HG03025 (cell line): ENCODE measurements at regions not wholly inside any gene's neighbourhood (a gene's known extent, or its start where the extent isn't known, plus 50 kb on each side); places are given as distances from the start of the nearest gene placed in this dataset.
"Not testable (repeated sequence)": the region's sequence is repeated elsewhere in the genome, so short reads cannot be mapped to it uniquely, and the experiment has no call there.

ENCODE experiments used
- ATAC-seq: cut with Tn5 transposase; IDR thresholded peaks from one replicate; pipeline ENCODE4 v1.9.1; 2021; ENCODE audit warnings: mild to moderate bottlenecking, moderate library complexity; ENCODE audit not compliant: unreplicated experiment, low FRiP score

DNA sequence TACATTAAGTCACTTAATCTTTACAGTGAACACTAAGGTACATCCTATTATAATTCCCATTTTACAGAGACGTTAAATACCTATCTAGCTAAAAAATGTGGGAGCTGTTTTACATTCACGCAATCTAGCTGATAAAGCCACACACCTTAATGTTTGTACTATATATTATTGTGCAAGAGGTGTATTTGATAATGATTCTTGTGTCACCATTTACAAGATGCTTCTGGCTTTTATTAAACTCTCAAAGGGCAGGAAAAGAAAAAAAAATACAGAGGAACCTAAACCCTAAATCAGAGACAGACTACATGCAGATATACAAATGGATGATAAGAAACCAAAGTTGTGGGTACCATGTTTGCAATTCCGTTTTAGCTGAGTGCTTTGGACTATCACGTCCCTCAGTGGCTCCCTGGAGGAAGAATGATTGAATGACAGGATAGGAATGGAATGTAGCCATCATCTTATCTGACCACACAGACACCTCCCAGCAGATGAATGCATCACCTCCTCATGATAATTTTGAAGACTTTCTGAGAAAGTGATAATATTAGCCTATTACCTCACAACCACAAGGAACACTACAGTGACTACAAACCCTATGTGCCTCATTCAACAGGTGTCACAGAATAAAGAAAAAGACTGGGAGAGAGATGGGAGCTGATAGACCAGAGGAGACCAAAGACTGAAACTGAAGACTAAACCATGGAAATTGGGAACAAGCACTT lies 230.5 kb upstream of the SERP2 start:
- ATAC-seq, result no peak

- no peak for ATAC-seq
Observed at GRCh38 chr13:44146138-44146537, 227.5 kb upstream of the SERP2 start.

DNA sequence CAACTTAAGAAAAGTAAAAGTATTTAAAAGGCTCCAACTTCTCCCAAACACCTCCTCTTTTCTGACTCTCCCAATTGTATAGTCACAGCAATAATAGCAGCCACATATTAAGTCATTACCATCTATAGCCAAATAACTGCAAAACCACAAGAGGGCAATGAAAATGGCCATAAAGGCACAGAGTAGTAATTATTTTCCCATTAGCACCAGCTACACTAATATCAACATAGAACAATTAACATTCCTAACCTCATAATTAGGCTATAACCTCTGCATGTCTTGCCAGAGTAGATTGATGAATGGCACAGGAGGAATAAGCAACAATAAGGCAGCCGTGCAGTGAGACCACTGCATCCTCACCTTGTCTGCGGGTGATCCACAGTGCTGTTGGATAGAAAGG lies 226.4 kb upstream of the SERP2 start:
- no peak for ATAC-seq

- no peak for ATAC-seq
Observed at GRCh38 chr13:44147648-44148047, 226.0 kb upstream of the SERP2 start.

DNA sequence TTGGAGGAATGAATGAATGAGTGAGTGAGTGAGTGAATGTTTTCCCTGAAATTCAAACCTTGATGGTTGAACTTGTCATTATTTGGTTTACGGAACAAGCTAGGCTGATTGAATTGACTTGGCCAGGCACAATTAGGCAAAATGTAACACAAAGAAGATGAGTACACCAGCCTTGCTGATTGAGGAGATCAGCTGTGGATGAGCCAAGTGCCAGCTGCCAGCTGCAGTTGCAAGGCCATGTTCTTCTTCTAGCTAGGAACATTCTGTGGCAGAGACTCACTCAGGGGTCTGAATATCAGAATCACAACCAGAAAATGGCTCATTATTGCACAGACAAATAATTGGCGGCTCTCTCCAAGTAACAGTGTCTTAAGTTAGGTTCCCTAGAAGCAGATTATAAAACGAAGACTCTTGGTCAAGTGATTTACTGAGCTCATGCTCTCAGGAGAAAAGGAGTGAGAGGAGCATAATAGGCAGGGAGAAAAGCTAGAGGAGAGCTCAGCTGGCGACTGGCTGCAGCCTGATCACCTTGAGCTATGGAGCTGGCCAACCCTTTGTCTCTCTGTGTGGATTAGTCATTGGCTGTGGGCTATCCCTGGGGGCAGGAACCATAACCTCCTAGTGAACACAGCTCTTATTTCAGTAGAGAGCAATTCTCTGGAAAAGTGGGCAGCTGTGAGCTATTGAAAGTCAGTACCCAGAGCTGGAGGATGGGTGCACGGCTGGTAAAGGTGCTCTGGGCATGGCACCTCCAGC lies 225.3 kb upstream of the SERP2 start:
- no peak for ATAC-seq

- ATAC-seq, result not testable (repeated sequence)
Observed at GRCh38 chr13:44149231-44149630, 224.4 kb upstream of the SERP2 start.

GRCh38 chr13:44149821-44150220 lies 223.8 kb upstream of the SERP2 start:
- no peak for ATAC-seq

DNA sequence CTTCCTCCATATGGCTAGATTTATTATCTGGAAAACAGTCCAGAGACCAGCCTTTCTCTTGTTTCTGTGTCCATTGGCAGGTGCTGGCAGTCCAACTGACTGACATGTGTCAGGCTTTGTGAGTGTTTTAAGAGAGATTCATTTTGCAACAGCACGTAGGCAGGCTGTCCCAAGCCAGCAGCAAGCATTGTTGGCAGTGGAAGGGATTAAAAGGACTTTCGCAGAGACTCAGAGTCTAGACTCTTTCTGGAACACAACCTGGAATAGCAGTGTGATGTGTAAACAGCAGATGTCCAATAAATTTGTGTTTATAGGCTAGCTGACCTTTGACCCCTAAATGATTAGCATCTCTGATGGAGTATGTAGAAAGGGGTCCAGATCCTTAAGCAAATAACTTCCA lies 222.2 kb upstream of the SERP2 start:
- ATAC-seq, result no peak

DNA sequence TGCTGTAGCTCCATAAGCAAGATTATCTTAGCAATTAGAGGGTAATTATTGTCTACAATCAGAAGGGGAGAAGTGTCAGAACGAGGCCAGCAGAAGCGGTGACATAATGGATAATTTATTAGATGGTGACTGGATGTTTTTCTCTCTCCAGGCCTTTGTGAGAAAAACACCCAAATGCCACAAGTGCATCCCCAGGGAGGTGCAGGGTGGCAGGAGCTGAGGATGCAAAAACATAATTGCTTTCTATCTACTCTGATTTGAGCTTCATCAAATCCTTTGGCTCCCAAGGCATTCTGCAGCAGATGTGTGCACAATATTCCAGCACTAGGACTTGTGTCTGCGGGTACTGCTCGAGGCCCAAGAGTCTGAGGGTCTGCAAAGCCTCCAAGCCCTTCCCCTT lies 220.1 kb upstream of the SERP2 start:
- ATAC-seq, result no peak

DNA sequence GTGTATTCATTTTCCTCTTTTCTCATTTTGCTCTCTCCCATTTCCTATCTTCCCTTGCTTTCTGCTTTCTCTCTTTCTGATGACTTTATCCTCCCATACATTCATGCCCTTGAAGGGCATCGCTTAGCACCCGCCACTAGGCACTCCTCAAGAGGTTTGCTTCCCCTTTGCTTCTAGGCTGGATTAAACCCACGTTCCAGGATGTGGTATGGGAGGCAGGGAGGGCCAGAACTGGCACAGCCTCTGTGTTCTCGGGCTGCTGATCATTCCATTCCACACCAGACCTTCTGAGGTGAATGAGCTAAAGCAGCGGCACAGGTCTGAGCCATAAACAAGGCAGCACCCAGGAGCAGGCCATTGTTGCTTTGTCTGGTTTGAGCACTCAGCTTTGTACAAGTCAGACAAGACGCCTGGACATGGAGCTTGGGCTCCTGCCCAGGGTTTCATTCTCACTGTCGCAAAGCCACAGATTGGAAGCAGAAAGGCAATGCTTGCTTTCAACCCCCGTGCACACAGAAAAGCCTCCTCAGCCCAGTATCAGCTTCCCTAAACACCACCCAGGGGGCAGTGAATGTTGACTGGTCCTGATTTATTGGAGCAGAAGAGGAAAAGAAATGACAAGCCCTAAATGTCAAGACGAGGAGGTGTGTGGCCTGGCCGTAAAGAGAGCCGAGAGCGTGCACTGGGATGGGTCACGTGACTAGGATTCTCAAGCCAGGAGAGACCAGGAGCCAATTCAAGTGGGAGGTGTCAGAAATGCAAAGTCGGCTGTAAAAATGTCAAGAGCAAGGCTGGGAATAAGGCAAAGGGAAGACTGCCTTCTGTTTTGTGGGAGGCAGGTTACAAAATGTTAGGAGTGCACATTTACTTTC lies 218.0 kb upstream of the SERP2 start:
- no peak for ATAC-seq

GRCh38 chr13:44156294-44156658 lies 217.3 kb upstream of the SERP2 start:
- no peak for ATAC-seq

GRCh38 chr13:44157606-44158005 lies 216.0 kb upstream of the SERP2 start:
- ATAC-seq, result no peak

DNA sequence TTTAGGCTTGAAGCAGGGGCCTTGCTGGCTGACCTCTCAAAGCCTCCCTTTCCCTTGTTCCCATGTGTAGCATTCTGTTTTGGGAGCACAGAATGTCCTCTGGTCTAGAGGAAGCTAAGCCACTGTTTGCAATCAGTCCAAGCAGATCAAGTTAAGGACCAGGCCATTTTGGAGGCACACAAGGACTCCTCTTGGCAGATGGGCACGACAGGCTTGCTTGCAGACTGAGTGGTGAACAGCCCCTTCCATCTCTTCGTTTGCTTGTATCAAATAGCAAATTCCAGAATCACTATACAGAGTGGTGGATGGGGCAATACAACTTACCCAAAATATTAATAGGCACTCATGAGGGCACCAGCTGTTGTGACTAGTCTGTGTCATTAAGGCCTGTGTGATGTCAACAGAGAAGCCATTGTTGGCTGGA lies 215.5 kb upstream of the SERP2 start:
- ATAC-seq, result no peak

DNA sequence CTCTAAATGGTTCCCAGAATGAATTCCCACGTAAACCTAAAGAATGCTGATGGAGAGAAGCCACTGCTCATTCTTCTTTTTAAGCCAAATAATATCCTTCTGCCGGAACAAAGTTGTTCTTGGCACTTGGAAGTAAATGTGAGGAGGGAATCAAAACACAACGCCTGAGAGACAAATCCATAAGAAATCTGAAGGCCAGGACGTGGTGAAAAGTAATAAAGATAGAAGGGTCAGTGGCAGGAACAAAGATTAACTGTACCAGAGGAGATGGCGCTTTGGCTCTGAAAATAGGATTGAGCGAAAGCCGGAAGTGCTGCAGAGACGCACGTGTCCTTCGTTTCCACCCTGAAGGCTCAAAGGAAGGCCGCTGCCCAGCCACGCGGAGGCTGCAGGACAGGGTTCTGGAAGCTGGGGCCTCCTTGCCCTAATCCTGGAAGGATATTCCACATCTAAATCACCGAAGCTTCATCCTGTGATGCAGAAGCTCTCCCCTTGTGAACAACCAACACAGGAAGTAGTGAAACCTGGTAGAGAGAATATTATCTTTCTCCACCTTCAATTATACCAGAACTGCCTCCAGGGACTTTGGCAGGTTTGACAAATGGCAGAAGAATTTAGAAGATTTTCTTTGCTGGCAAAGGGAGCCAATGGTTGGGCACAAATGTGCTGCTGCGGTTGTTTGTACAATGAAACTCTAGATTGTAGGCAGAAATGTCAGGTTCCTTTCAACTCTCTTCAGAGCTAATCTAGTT lies 214.6 kb upstream of the SERP2 start:
- no peak for ATAC-seq

DNA sequence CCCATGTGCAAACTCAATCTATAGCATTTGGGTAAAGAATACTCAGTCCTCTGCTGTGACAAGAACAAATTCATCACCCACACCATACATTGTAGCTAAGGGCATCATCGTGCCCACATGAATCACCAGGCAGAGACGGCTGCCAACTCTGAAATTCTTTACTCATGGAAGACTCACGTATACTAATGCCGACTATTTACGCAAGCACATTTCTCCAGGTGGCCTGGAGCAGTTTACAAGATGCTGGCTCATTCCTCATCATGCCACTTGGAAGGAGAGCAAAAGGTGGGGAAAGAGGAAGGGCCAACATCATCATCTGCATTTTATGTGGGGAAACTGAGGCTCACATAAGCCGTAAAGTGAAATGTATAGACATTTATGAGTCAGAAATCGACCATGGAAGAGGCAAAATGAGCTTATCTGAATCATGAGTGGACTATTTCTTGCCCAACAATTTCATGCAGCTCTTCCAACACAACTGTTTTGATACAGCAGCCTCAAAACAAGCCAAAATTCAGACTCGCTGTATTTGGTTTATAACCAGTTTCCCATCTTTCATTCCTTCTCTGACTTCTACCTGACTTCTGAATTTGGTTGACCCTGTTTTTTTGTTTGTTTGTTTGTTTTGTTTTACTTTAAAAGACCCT lies 213.9 kb upstream of the SERP2 start:
- ATAC-seq, result no peak

- ATAC-seq, result no peak
Observed at GRCh38 chr13:44160591-44161191, 212.9 kb upstream of the SERP2 start.

DNA sequence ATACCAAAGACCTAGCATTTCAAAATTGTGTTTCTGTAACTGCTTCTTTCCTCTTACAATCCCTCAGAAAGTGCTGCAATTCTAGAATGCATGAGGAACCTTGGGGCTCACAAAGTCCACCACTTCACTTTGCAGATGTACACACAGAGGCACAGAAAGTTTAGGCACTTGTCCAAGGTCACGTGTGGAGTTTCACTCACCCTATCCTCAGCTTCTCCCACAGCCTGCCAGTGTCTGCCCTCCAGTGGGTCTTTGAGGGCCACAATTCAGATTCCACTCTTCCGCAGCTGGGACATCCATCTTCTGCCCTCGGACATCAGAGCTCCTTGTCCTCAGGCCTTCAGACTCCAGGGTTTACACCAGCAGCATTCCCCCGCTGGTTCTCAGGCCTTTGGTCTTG lies 210.5 kb upstream of the SERP2 start:
- no peak for ATAC-seq

- ATAC-seq, result no peak
Observed at GRCh38 chr13:44165221-44165888, 208.3 kb upstream of the SERP2 start.

- no peak for ATAC-seq
Observed at GRCh38 chr13:44165889-44166496, 207.6 kb upstream of the SERP2 start.
